ELF-1 (cell line): ENCODE measurements at regions not wholly inside any gene's neighbourhood (a gene's known extent, or its start where the extent isn't known, plus 50 kb on each side); places are given as distances from the start of the nearest gene placed in this dataset.
"Not testable (repeated sequence)": the region's sequence is repeated elsewhere in the genome, so short reads cannot be mapped to it uniquely, and the experiment has no call there.

Source experiments
- DNase-seq: peaks from one replicate; pipeline ENCODE4 v3.0.0-alpha.2; 2016; ENCODE audit warnings: low read depth, low spot score

GRCh38 chr14:105898482-105899010 is 372.2 kb downstream of the TMEM121 start:
- DNase-seq = no peak

GRCh38 chr14:105899071-105899641 is 372.8 kb downstream of the TMEM121 start:
- no peak for DNase-seq

DNA sequence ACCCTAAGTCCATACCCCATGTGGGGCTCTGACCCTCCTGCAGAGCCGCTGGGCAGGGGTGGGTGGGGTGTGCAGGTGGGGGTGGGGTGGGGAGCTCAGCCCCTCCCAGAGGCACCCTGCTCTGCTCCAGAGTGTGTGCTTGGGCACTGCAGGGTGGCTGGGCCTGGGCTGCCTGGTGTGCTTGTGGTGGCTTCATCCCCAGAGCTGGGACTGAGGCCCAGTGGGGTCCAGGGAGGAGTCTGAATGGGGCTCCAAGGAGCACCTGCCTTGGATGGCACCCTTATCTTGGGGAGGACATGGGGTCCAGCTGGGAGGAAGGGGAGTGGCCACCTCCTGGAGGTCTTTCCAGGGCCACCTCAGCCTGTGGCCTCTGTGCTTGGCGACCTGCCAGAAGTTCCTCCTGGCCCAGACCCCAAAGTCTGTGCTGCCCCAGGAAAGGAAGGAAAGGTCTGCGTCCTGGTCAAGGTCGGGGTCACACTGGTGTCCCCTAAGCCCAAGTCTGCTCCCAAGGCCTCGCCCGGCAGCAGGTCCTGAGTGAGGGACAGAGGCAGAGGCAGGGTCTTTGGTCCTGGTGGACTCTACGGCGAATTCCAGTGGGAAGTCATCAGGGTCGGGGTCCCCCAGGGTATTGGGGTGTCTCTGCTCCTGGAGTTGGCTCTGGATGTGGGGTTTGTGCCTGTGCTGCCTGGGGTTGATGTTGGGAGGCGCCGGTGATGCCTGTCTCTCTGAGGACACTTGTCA is 373.4 kb downstream of the TMEM121 start:
- no peak for DNase-seq

DNA sequence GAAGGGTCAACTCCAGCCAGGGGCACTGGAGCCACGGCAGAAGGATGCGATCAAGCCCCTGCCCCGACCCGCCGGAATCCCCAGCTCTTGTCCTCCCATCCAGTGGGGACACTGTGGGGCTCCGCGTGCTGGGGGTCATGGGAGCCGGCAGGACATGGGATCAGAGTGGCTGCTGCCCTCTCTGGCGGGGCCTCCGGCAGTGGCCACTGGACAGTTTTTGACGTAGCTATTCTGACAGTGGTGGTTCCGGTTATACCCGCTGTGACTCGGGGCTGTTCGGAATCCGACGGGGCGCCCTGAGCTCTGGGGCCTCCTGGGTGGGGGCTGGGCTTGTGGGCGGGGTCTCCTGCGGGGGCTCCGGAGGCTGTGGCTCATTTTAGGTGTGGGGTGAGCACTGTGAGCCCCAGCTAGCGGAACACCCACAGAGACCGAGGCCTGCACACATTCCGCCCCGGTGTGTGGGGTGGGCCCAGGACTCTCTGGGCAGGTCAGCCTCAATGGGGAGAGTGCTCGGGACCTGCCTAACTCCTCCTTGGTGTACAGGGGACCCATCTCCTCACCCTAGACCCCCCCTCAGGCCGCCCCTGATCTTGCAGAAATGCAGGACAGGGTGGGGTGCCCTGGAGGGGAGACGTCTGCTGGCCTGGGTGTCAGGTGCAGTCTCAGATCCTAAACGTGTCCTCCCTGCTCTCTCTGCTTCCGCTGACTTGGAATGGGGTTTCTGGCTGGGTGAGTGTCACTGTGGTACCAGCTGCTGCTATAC is 374.2 kb downstream of the TMEM121 start:
- no peak for DNase-seq

GRCh38 chr14:105901226-105901625 is 374.8 kb downstream of the TMEM121 start:
- no peak for DNase-seq

GRCh38 chr14:105902131-105902898 is 375.9 kb downstream of the TMEM121 start:
- peak; percentile 46 for DNase-seq

- DNase-seq = not testable (repeated sequence)
Measured at GRCh38 chr14:105902899-105903165, 376.4 kb downstream of the TMEM121 start.

- DNase-seq = no peak
Measured at GRCh38 chr14:105903971-105904370, 377.6 kb downstream of the TMEM121 start.

- DNase-seq = no peak
Measured at GRCh38 chr14:105904379-105904778, 378.0 kb downstream of the TMEM121 start.

DNA sequence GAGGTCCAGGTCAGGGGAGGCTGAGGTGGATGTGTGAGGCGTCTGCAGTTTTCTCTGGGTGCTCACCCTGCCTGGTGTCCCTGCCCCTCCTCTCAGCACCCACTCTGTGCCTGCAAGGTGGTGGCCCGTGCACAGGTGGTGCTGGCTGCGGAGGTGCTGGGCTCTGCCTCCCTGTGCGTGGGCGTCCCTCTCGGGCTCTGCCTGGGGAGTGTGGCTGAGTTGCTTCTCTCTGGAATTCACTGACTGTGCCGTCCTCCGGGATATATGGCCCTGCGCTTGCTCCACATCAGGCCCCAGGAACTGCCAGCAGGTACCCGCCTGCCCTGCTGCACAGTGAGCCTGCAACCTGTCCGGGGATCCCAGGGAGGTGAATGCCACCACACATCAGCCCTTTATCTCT is 379.1 kb downstream of the TMEM121 start:
- DNase-seq = no peak

DNA sequence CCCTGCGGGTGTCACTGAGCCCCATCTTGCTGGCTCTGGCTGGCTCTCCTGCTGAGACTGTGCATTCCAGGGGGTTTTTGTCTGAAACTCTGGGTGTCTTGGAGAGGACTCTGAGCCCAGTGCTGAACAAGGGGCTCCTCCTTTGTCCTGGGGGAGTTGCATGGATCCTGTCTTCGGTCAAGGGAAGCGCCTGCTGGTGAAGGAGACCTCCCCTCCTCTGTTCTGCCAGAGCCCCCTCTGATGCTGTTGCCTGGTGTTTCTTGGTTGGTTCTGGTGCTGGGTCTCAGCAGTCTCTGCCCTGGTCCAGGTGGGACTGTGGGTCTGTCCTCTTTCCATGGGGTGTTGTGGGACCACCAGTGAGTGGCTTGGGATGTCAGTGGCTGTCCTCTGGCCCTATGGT is 380.9 kb downstream of the TMEM121 start:
- DNase-seq = no peak

- no peak for DNase-seq
Measured at GRCh38 chr14:105908006-105908405, 381.6 kb downstream of the TMEM121 start.

- peak; percentile 63 for DNase-seq
Measured at GRCh38 chr14:105908481-105908911, 382.1 kb downstream of the TMEM121 start.

GRCh38 chr14:105909046-105909827 is 382.9 kb downstream of the TMEM121 start:
- no peak for DNase-seq

DNA sequence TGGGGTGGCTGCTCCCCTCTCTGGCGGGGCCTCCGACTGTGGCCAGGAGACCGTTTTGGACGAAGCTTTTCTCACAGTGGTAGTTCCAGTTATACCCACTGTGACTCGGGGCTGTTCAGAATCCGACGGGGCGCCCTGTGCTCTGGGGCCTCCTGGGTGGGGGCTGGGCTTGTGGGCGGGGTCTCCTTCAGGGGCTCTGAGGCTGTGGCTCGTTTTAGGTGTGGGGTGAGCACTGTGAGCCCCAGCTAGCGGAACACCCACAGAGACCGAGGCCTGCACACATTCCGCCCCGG is 383.4 kb downstream of the TMEM121 start:
- DNase-seq = not testable (repeated sequence)

DNA sequence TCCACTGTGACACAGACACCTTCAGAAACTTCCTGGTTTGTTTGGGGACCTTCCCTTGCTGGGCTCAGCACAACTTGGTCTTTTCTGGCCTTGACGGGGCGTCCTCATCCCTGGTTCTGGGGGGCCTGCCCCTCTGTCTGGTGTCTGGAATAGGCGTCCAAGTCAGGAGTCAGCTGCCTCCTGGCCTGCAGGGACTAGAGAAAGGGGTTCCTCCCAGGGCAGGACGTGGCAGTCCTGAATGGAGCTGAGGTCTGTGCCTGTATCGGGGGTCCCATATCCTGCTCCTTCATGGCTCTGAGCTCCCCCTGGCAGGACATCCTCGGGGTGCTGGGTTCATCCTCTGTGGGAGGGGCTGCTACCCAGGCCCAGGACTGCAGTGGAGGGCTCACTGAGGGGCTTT is 384.0 kb downstream of the TMEM121 start:
- no peak for DNase-seq

DNA sequence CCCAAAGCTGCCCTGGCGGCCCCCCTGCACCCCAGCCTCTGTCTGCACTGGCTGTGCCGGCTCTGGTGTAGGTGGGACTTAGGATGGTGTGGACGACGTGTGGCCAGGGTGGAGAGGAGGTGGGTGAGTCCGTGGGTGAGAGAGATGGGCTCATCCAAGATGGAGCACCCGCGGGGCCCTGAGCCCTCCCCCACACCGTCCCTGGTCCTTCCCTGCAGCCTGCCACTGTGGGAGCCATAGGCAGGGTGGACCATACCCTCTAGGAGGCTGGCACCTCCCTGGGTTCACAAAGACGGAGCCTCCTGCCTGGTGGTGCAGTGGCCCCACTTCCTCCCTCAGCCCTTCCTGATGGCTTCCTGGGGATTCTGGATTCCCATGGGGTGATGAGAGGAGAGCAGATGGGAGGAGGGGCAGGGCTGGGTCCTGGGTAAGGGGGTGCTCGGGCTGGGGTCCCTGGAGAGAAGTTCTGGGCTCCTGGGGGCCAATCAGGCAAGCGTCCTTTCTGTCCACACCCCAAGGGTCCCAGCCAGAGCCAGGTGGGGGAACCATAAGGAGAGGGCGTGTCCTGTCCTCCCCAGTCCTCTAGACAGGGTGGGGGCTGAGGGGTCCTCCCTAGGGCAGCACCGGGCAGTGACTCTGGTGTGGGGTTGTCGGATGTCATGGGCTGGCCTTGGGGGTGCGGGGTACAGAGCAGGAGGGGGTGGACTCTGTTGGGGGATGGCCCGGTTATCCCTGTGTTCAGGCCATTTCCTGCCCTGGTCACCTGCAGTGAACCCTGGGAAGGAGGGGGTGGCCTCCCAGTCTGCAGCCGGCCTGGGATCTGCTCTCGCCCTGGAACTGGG is 384.8 kb downstream of the TMEM121 start:
- DNase-seq = no peak

DNA sequence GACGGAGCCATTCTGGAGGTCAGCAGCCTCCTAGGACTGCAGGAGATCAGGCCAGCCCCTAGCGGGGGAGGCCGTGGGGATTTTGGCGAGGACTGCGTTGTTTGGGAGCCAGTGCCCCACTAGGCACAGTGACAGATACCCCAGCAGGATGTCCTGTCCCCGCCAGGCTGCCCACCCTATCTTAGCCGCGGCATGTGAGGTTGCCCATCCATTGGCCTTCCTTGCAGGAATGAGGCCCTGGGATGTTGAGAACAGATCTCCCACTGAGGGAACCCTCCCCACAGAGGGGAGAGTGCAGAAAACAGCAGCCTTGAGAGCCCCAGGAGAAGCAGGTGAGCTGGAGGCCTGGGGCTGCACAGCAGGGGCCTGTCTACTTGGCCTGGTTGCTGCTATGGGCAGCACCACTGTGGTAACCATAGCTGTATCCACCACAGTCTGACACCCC is 385.5 kb downstream of the TMEM121 start:
- not testable (repeated sequence) for DNase-seq

DNA sequence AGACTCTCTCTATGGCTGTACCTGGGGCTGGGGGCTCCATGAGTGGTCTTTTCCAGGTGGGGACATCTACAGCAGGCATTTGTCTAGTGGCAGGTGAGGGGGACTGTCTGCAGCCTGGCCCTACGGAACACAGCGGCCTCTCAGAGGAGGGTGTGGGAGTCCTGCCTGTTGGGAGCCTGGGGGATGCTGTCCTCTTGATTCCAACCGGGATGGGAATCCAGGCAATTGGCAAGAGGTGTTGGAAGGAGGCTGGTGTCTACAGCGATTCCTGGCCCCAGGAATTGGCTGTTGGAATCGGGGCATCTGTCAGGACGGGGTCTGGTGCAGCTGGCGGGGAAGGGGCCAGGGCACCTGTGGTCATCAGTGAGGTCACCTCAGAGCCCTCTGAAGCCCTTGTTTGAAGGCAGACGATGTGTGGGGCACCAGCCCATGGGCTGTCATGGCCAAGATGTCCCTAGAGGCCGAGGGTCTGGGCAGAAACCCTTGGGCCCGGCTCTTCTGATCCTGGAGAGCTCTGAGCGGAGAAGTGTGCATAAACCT is 386.3 kb downstream of the TMEM121 start:
- DNase-seq = no peak

DNA sequence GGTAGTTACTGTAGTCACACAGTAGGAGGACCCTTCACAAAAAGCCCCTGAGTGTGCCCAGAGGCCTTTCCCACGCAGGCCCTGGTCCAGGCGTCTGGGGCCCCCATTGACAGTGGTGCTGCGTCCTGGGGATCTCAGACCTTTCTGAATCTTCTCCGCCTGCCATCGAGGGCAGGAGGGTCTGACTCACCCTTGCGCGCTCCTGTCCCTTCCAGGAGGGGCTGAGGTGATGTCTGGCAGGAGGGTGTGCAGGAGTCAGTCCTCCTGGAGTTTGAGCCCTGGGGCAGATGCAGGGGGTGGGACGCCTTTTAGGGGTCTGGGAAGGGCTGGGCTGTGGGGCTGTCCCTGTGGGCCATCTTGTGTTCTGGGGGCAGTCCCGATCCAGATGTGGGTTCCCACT is 386.8 kb downstream of the TMEM121 start:
- no peak for DNase-seq
